Dermis blood vessel endothelial cell (primary cell): ENCODE measurements at regions not wholly inside any gene's neighbourhood (a gene's known extent, or its start where the extent isn't known, plus 50 kb on each side); places are given as distances from the start of the nearest gene placed in this dataset.
"Not testable (repeated sequence)": the region's sequence is repeated elsewhere in the genome, so short reads cannot be mapped to it uniquely, and the experiment has no call there.

Experiments
- DNase-seq: peaks from one replicate; pipeline ENCODE4 v3.0.0; 2010

DNA sequence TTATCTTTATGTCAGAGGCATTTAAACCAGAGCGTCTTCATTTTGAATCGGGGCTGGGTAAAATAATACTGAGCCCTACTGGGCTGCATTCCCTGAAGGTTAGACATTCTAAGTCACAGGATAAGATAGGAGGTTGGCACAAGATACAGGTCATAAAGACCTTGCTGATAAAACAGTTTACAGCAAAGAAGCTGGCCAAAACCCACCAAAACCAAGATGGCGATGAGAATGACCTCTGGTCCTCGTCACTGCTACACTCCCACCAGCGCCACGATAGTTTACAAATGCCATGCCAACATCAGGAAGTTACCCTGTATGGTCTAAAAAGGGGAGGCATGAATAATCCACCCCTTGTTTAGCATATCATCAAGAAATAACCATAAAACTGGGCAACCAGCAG, 110.5 kb upstream of the ZFP64 start:
- DNase-seq = not testable (repeated sequence)

DNA sequence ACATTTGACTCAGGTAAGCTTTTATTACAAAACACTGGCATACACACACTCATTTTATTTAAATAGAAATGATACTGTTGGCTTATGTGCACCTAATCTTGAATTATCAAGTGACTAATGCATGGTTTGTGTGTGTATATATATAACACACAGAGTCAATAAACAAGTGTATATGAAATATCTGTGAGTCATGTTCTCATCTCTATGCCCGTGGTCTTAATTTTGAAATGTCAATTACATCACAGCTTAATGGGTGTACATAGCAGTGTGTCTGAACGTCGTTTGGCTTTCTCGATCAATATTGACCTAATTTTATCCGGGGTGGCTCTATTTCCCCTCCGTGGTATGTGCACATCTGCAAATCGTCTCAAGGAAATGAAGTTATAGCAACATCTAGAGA, 104.0 kb upstream of the ZFP64 start:
- no peak for DNase-seq

DNA sequence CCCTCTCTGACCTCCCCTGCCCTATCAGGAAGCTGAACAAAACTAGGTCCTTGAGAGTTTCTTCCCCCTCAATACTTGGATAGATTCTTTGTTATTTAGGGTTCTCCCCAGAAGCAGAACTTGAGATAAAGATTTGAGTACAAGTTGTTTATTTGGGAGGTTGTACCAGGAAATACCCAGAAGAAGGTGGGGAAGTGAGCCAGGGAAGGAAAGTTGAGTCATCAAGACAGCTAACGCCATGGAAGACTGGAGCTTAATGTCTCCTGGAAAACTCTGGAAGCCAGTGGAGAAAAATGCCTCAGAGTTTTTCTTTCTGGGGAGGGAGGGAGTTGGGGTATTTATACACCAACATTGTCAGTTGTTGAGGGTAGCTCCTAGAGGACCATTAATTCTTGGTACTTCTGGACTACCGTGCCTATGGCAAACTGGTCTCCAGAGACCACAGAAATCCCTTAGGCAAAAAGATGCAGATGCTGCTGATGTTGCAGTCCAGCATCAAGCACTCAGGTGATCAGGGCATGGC, 102.6 kb upstream of the ZFP64 start:
- peak; percentile 26 for DNase-seq

DNA sequence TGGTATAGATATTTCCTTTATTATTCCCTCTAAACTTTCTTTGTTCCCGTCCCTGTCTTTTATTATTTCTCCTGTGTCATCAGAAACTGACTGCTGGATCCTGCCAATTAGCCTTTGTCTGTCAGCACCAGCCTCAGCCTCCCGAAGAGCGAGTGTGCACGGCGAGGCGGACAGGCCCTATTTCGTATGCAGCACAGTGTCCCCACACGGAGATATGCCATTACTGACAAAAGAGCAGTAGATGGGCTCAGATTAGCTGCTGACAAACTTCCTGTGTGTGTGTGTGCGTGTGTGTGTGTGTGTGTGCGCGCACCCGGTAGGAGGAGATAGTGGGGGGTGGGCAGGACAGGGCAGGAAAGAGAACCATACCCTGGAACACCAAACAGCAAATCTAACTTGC, 99.5 kb upstream of the ZFP64 start:
- DNase-seq = no peak

- DNase-seq = no peak
Observed at GRCh38 chr20:52290569-52290968, 99.0 kb upstream of the ZFP64 start.

GRCh38 chr20:52289956-52290565, 98.5 kb upstream of the ZFP64 start:
- no peak for DNase-seq

DNA sequence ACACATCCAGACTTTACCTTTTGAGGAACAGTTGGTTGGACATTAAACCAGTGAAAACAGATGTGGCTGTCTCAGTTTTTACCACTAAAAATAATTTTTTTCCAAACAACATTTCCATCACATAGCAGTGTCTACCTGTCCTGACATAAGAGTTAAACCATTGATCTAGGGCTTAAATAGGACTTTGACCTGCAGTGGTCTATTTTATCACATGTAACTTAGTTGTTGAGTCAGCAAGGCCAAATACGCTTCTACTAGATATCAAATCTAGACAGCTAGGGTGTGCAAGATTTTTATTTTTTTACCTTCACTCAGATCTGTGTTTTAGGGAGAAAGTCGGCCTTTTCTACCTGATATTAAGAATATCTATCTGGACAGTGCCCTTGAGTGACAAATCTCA, 88.8 kb upstream of the ZFP64 start:
- no peak for DNase-seq

GRCh38 chr20:52279706-52280105, 88.1 kb upstream of the ZFP64 start:
- no peak for DNase-seq

GRCh38 chr20:52275181-52275691, 83.7 kb upstream of the ZFP64 start:
- DNase-seq = no peak

DNA sequence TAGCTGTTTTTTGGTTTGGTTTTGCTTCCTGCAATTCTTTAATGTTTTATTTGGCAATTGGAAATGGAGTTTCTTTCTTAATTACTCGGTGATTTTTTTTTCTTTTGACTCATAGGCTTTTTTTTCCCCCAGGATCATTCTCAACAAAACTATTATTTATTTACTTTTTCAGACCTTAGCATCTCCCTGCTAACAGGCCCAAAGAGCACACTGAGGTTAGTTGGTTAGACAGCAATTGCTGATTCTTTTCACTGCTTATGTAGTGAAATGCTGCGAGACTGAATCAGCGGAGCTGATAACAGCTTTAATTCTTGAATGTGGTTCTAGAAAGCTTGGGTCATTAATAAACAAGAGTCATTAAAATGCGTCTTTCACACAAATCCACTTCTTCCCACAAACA, 79.1 kb upstream of the ZFP64 start:
- DNase-seq = no peak

DNA sequence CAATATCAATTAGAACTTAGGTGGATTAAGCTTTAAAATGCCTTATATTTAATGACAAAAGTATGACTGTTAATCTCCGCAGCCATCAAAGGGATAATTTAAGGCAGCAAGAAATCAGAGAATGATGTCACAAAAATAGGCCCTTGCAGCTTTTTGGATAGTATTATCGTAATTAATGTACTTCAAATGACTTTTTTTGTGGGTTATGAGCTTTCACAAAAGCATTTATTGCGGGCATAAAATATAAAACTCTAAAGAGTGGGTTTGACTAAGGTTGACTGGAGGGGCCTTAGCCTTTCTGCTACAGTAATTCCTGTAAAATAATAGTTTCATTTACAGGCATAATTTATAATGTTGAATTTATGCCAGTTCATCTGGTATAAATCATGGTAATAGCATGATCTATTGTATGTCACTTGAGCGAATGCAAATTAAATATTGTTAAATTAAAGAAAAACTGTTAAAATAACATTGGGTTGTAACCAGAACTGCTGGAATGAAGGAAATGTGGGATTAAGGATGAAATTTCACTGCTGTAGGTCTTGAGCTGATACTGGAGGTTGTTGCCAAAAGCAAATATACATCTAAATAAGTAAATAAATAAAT, 78.5 kb upstream of the ZFP64 start:
- no peak for DNase-seq

DNA sequence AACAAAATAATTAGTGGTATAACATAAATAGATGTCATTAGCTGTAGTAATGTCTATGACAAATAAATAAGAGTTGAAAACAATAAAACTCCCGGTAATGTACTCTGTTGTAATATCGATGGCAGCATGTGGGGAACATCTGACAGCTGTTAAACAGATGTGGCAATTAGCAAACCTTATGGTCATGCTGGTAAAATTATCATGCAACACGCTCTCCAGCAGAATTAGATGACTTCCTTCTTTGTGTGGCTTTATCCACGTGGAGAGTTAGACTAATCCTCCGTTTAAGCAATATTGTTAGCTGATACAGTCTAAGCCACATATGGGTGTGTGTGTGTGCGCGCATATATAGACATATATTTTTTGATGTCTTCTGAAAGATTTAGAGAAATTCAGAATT, 77.7 kb upstream of the ZFP64 start:
- DNase-seq = no peak

GRCh38 chr20:52268184-52268749, 76.7 kb upstream of the ZFP64 start:
- no peak for DNase-seq

- no peak for DNase-seq
Observed at GRCh38 chr20:52267418-52267817, 75.8 kb upstream of the ZFP64 start.

GRCh38 chr20:52263757-52264156, 72.2 kb upstream of the ZFP64 start:
- DNase-seq = no peak

DNA sequence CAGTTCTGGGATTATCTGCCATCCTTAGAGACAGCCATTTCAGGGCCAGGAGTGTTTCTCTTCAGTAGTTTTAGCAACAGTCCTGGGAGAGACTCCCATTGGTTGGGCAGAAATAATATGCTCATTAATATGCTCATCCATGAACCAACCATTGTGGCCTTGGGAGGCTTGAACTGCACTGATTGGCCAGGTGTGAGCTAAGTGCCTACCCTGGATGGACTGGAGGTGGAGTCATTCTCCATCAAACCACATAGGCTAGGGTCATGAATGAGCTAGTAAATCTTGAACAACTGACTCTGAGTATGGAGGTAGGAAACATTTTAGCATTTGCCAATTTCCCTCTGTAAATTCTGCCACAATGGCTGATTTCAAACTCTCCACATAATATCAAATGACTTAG, 70.2 kb upstream of the ZFP64 start:
- DNase-seq = no peak

GRCh38 chr20:52259295-52259694, 67.7 kb upstream of the ZFP64 start:
- no peak for DNase-seq

DNA sequence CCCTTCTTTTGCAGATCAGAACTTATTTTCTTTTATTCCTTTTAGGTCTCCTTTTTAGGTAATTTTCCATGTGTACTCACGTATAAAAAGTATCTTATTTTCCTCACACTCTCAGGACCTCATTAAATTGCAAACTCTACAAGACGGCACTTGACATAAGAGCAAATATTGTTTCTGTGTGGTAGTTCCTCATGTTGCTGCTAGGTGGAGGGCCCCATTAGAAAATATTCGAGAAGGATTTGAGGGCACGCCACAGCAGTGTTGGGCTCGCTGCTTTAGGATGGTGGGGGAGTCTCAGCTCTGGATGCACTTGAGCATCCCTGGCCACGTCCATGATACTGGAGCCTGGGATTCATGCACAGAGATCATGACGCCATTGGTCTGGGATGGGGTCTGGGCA, 64.9 kb upstream of the ZFP64 start:
- no peak for DNase-seq

- no peak for DNase-seq
Observed at GRCh38 chr20:52252664-52253063, 61.1 kb upstream of the ZFP64 start.

DNA sequence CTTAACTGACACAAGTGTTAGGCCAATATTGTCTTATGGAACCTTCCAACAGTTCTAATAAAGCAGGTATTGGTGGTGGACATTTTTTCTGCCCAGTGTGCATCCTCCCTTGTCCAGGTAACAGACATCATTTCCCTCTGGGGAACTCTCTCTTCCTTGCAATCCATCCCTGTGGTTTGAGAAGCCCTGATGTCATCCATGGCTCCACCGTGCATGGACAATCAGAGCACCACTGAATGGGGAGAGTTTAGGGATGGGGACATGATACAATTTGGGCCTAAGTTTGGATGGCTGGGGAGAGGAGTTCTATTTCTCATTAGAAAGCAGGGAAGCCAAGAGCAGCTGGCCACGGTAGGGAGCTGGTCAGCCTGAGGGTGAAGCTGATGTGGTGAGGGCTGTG, 60.2 kb upstream of the ZFP64 start:
- no peak for DNase-seq

GRCh38 chr20:52251136-52251700, 59.6 kb upstream of the ZFP64 start:
- no peak for DNase-seq

DNA sequence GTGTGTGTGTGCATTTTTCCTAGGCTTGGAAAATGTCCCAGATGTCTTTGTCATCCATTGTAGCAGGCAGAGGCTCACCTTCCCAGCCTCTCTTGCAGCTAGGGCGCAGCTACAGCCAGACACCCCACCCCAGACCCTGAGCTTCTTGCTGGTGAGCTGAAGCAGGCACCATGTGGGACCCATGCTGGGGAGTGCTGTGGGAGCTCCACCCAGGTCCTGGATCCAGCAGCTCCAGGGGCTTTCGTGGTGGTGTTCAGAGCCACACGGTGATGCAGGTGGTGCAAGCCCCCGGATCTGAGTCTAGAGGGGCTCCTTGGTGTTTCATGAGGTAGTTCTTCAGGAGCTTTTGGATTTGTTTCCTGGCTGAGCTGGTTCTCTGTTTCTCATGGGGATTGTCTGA, 56.0 kb upstream of the ZFP64 start:
- no peak for DNase-seq

DNA sequence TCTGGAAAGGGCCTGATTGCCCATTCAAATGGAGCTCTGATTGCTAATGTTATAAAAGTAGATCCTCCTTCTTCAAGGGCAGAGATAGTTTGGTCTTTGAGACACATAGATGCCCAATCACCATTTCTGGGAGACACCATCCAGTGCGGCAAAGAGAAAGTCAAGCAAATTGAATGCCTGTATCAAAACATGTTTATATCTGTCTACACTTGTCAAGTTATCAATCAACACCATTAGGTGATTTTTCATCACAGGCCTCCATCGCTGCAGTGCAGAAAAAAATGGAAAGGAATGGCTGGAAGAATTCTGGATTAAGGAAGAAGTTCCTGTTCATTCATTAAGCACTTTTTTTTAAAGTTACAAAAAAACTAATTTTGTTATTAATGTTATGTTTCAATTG, 54.8 kb upstream of the ZFP64 start:
- no peak for DNase-seq

DNA sequence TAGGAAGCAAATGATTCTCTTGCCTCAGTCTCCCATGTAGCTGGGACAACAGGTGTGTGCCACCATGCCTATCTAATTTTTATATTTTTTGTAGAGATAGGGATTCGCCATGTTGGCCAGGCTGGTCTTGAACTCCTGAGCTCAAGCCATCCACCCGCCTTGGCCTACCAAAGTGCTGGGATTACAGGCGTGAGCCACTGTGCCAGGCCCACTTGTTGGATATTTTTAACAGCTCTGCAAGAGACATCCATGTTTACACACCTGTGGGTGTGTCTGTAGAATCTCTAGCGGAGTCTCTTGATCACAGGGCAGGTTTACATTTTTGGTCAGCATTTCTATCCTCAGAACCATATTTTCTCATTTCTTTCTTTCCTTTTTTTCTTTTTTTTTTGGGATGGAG, 53.1 kb upstream of the ZFP64 start:
- no peak for DNase-seq
